Esophagus squamous epithelium (tissue), 5 donors: ENCODE measurements at regions not wholly inside any gene's neighbourhood (a gene's known extent, or its start where the extent isn't known, plus 50 kb on each side); places are given as distances from the start of the nearest gene placed in this dataset.

Experiments
- DNase-seq: peaks from one replicate; lab custom pipeline; 2025; lab: John Stamatoyannopoulos, UW
- H3K27ac ChIP-seq, 4 donors: fragments of 200-600 bp; sonication (generic); one replicate each; pipeline ENCODE4 v1.5.1; 2016 to 2019; ENCODE audit warnings: mild to moderate bottlenecking in 1 of 4
- H3K27me3 ChIP-seq, 4 donors: fragments of 200-600 bp; sonication (generic); 1 replicate in 3 of 4; 2 replicates in 1 of 4; pipeline versions ENCODE4 v1.5.1 to v1.6.0; 2017 to 2021; ENCODE audit warnings: antibody characterized with exemption in 1 of 4
- H3K36me3 ChIP-seq, 3 donors: fragments of 200-600 bp; sonication (generic); one replicate each; pipeline ENCODE4 v1.5.1; 2016 to 2019
- H3K4me1 ChIP-seq, 3 donors: fragments of 200-600 bp; sonication (generic); one replicate each; pipeline ENCODE4 v1.5.1; 2017 to 2019
- H3K4me3 ChIP-seq, 4 donors: fragments of 200-600 bp; sonication (generic); 1 replicate in 3 of 4; 2 replicates in 1 of 4; pipeline ENCODE4 v1.5.1; 2016 to 2019; ENCODE audit warnings: mild to moderate bottlenecking in 2 of 4, moderate library complexity in 1 of 4
- H3K9me3 ChIP-seq, 3 donors: fragments of 200-600 bp; sonication (generic); one replicate each; pipeline ENCODE4 v1.5.1; 2016 to 2019
- CTCF ChIP-seq, 6 experiments: fragments of 450-650 bp in 4 of 6; fragments of 200-600 bp in 2 of 6; sonication (generic) in 2 of 6; IDR thresholded peaks; one replicate each; pipeline ENCODE4 v1.5.1; 2016 to 2019; ENCODE audit warnings: antibody characterized with exemption in 6 of 6, mild to moderate bottlenecking in 4 of 6, moderate library complexity in 4 of 6
- POLR2A ChIP-seq, 4 donors: fragments of 450-650 bp; IDR thresholded peaks; one replicate each; pipeline ENCODE4 v1.6.1; 2017; ENCODE audit warnings: antibody characterized with exemption in 4 of 4, mild to moderate bottlenecking in 4 of 4, moderate library complexity in 3 of 4
- WGBS, 2 donors: methylation state at CpG; one replicate each; pipeline ENCODE4 v1.1.5; 2018; 5-methylcytosine and 5-hydroxymethylcytosine counted together
- intact Hi-C: fragments of 100-400 bp; cut with DNase I; formaldehyde crosslinking; loops from one replicate; pipeline ENCODE4 v1.15.0; 2022
- donor health status: DM: yes; HTN: yes; CAD: no.

GRCh38 chr12:53852061-53852460 lies 86.6 kb upstream of the HOXC13 start:
- Histone ChIP-seq H3K27me3 (peaks cover 0 to 64% (median 0%) of the 10 kb centered on the region in 4 donors), H3K9me3 (no peaks in the 10 kb centered on the region), H3K4me3 (no peak overlapping the region), H3K36me3 (no peaks in the 10 kb centered on the region), H3K4me1 (no peaks in the 10 kb centered on the region), H3K27ac (no peak overlapping the region)
- intact Hi-C loops: no loop called here
- 76 to 80% methylated on average over 6 of the region's 6 CpGs for WGBS, 2 donors
- TF ChIP-seq CTCF (IDR thresholded peaks at IDR 0.05) (no peak), POLR2A (IDR thresholded peaks at IDR 0.05) (no peak)
- DNase-seq: no peak

GRCh38 chr12:53852992-53853391 lies 85.6 kb upstream of the HOXC13 start:
- Histone ChIP-seq H3K36me3 (no peaks in the 10 kb centered on the region), H3K27ac (no peak overlapping the region), H3K9me3 (no peaks in the 10 kb centered on the region), H3K4me3 (no peak overlapping the region), H3K27me3 (peaks cover 0 to 59% (median 0%) of the 10 kb centered on the region in 4 donors), H3K4me1 (no peaks in the 10 kb centered on the region)
- TF ChIP-seq CTCF (IDR thresholded peaks at IDR 0.05): no peak
- TF ChIP-seq POLR2A (IDR thresholded peaks at IDR 0.05): no peak
- intact Hi-C loops: no loop called here
- DNase-seq: no peak

- DNase-seq: no peak
- TF ChIP-seq POLR2A (IDR thresholded peaks at IDR 0.05) (no peak), CTCF (IDR thresholded peaks at IDR 0.05) (no peak)
- H3K4me3 ChIP-seq: no peak overlapping the region
- H3K27me3 ChIP-seq: peaks cover 0 to 56% (median 0%) of the 10 kb centered on the region in 4 donors
- intact Hi-C loops: no loop called here
- no peaks in the 10 kb centered on the region for H3K9me3 ChIP-seq
- H3K36me3 ChIP-seq: no peaks in the 10 kb centered on the region
- WGBS, 2 donors: 49 to 66% methylated on average over 3 of the region's 3 CpGs
- H3K4me1 ChIP-seq: no peaks in the 10 kb centered on the region
- H3K27ac ChIP-seq: no peak overlapping the region
These were observed 83.8 kb upstream of the HOXC13 start for GRCh38 chr12:53854701-53855316.

- no peak overlapping the region for H3K4me3 ChIP-seq
- intact Hi-C loops: no loop called here
- no peak for TF ChIP-seq CTCF (IDR thresholded peaks at IDR 0.05)
- TF ChIP-seq POLR2A (IDR thresholded peaks at IDR 0.05): no peak
- H3K27ac ChIP-seq: no peak overlapping the region
- H3K4me1 ChIP-seq: no peaks in the 10 kb centered on the region
- H3K9me3 ChIP-seq: no peaks in the 10 kb centered on the region
- no peaks in the 10 kb centered on the region for H3K36me3 ChIP-seq
- DNase-seq: no peak
- WGBS, 2 donors: 80 to 86% methylated on average over 4 to 5 of the region's 5 CpGs
- H3K27me3 ChIP-seq: peaks cover 0 to 55% (median 0%) of the 10 kb centered on the region in 4 donors
These were observed 82.5 kb upstream of the HOXC13 start for GRCh38 chr12:53856132-53856531.

- intact Hi-C loops: no loop called here
- no peak for DNase-seq
- Histone ChIP-seq H3K27ac (no peak overlapping the region), H3K36me3 (no peaks in the 10 kb centered on the region), H3K4me1 (no peaks in the 10 kb centered on the region), H3K9me3 (no peaks in the 10 kb centered on the region), H3K4me3 (no peak overlapping the region), H3K27me3 (peaks cover 0 to 56% (median 0%) of the 10 kb centered on the region in 4 donors)
- TF ChIP-seq CTCF (IDR thresholded peaks at IDR 0.05) (no peak), POLR2A (IDR thresholded peaks at IDR 0.05) (no peak)
- WGBS, 2 donors: 92 to 94% methylated on average over 2 of the region's 2 CpGs
These were observed 81.0 kb upstream of the HOXC13 start for GRCh38 chr12:53857666-53858065.
